ENCODE measurements at regions not wholly inside any gene's neighbourhood (a gene's known extent, or its start where the extent isn't known, plus 50 kb on each side); places are given as distances from the start of the nearest gene placed in this dataset.
"Not testable (repeated sequence)": the region's sequence is repeated elsewhere in the genome, so short reads cannot be mapped to it uniquely, and the experiment has no call there.

GRCh38 chr6:137933696-137934095 is 66.6 kb downstream of the TNFAIP3 start:
- no peak for DNase-seq (ENCODE audit: low spot score)

GRCh38 chr6:137936798-137937197 is 69.7 kb downstream of the TNFAIP3 start:
- no peak for DNase-seq (ENCODE audit: low spot score)

- DNase-seq (ENCODE audit: low spot score) = no peak
Measured at GRCh38 chr6:137937834-137938233, 70.8 kb downstream of the TNFAIP3 start.

GRCh38 chr6:137938770-137939379 is 71.8 kb downstream of the TNFAIP3 start:
- no peak for DNase-seq (ENCODE audit: low spot score)

GRCh38 chr6:137941995-137942394 is 74.9 kb downstream of the TNFAIP3 start:
- no peak for DNase-seq (ENCODE audit: low spot score)

GRCh38 chr6:137942736-137943135 is 75.7 kb downstream of the TNFAIP3 start:
- DNase-seq (ENCODE audit: low spot score) = no peak

- not testable (repeated sequence) for DNase-seq (ENCODE audit: low spot score)
Measured at GRCh38 chr6:137944381-137944780, 77.3 kb downstream of the TNFAIP3 start.

GRCh38 chr6:137944793-137945498 is 77.9 kb downstream of the TNFAIP3 start:
- DNase-seq (ENCODE audit: low spot score) = peak; percentile 17

- no peak for DNase-seq (ENCODE audit: low spot score)
Measured at GRCh38 chr6:137949686-137950390, 82.8 kb downstream of the TNFAIP3 start.

GRCh38 chr6:137950581-137950980 is 83.5 kb downstream of the TNFAIP3 start:
- no peak for DNase-seq (ENCODE audit: low spot score)

- DNase-seq (ENCODE audit: low spot score) = no peak
Measured at GRCh38 chr6:137951064-137951597, 84.1 kb downstream of the TNFAIP3 start.

GRCh38 chr6:137952247-137952646 is 85.2 kb downstream of the TNFAIP3 start:
- no peak for DNase-seq (ENCODE audit: low spot score)

- DNase-seq (ENCODE audit: low spot score) = no peak
Measured at GRCh38 chr6:137953761-137954160, 86.7 kb downstream of the TNFAIP3 start.

GRCh38 chr6:137954253-137954652 is 87.2 kb downstream of the TNFAIP3 start:
- no peak for DNase-seq (ENCODE audit: low spot score)

GRCh38 chr6:137956098-137956488 is 89.0 kb downstream of the TNFAIP3 start:
- no peak for DNase-seq (ENCODE audit: low spot score)

- no peak for DNase-seq (ENCODE audit: low spot score)
Measured at GRCh38 chr6:137957471-137957870, 90.4 kb downstream of the TNFAIP3 start.

GRCh38 chr6:137958811-137959565 is 91.9 kb downstream of the TNFAIP3 start:
- DNase-seq (ENCODE audit: low spot score) = no peak

- no peak for DNase-seq (ENCODE audit: low spot score)
Measured at GRCh38 chr6:137962725-137963124, 95.7 kb downstream of the TNFAIP3 start.

GRCh38 chr6:137964876-137965275 is 97.8 kb downstream of the TNFAIP3 start:
- no peak for DNase-seq (ENCODE audit: low spot score)

GRCh38 chr6:137967689-137968454 is 100.8 kb downstream of the TNFAIP3 start:
- no peak for DNase-seq (ENCODE audit: low spot score)

GRCh38 chr6:137968455-137968804 is 101.4 kb downstream of the TNFAIP3 start:
- no peak for DNase-seq (ENCODE audit: low spot score)

GRCh38 chr6:137968901-137969300 is 101.8 kb downstream of the TNFAIP3 start:
- DNase-seq (ENCODE audit: low spot score) = no peak

All from HuH-7.5 (cell line).